G401 (cell line): ENCODE measurements at regions not wholly inside any gene's neighbourhood (a gene's known extent, or its start where the extent isn't known, plus 50 kb on each side); places are given as distances from the start of the nearest gene placed in this dataset.
"Not testable (repeated sequence)": the region's sequence is repeated elsewhere in the genome, so short reads cannot be mapped to it uniquely, and the experiment has no call there.

Experiments
- DNase-seq: peaks from one replicate; pipeline ENCODE4 v3.0.0-alpha.2; 2015; ENCODE audit warnings: low spot score
- in situ Hi-C: cut with HindIII; loops from 2 replicates; pipeline ENCODE4 v1.10.0; 2016; ENCODE audit warnings: low sequenced_read_pairs, mixed read lengths

DNA sequence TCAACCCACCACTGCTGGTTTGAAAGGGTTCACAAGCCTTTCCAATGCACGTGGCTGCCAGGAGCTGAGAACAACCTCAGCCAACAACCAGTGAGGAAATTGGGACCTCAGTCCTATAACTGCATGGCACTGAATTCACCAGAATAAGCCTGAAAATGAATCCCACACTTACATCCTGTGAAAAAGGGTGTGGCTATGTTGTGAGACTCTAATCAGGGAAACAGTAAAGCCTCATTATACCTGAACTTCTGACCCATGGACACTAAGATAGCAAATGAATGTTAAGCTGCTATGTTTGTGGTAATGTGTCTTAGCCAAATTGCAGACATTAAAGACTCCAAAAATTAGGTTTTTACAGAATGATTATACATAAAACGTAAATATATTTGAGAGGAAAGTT, 515.8 kb downstream of the IRS1 start:
- in situ Hi-C loops: no loop called here

GRCh38 chr2:226282151-226282550, 517.5 kb downstream of the IRS1 start:
- in situ Hi-C loops: no loop called here

More for the DNA sequence above, 515.8 kb downstream of the IRS1 start:
- DNase-seq: no peak

GRCh38 chr2:226280136-226280535, 519.5 kb downstream of the IRS1 start:
- in situ Hi-C loops, DNase-seq: not testable (repeated sequence)

More at GRCh38 chr2:226282151-226282550, 517.5 kb downstream of the IRS1 start:
- DNase-seq: no peak

DNA sequence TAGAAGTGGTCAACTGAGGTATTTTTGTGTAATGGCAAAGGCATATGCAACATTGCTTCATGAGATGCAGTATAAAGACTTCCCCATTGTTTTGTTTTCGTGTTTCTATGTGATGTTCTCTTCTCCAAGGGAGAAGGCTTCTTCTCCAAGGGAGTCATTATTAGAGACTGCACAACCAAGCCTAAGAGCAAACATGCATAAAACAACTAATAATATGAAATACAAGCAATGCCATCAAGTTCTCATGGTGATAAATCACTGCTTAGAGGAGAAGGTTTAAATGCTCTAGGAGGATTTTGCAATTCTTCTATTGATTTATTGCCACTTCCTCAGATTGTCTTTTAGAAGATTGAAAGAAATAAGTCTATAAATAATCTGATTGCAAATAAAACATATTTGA, 524.4 kb downstream of the IRS1 start:
- in situ Hi-C loops: no loop called here
- DNase-seq: no peak

DNA sequence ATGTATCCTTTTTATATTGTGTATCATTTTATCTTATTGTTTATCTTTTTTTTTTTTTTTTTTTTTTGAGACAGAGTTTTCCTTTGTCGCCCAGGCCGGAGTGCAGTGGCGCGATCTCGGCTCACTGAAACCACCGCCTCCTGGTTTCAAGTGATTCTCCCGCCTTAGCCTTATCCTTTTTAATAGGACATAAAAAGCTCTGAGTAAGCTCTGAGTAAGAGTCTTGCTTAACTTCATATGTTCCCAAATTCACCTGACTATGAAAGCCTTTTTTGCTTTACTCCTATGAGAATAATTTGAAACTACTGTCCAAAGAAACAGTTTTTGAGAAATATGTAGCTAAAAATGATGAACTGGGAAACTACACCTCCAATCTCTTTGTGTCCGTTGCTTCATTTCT, 525.5 kb downstream of the IRS1 start:
- in situ Hi-C loops: no loop called here
- DNase-seq: no peak

- in situ Hi-C loops: no loop called here
- DNase-seq: no peak
Measured at GRCh38 chr2:226273440-226273839, 526.2 kb downstream of the IRS1 start.

- in situ Hi-C loops: no loop called here
- no peak for DNase-seq
Measured at GRCh38 chr2:226272435-226272834, 527.2 kb downstream of the IRS1 start.

DNA sequence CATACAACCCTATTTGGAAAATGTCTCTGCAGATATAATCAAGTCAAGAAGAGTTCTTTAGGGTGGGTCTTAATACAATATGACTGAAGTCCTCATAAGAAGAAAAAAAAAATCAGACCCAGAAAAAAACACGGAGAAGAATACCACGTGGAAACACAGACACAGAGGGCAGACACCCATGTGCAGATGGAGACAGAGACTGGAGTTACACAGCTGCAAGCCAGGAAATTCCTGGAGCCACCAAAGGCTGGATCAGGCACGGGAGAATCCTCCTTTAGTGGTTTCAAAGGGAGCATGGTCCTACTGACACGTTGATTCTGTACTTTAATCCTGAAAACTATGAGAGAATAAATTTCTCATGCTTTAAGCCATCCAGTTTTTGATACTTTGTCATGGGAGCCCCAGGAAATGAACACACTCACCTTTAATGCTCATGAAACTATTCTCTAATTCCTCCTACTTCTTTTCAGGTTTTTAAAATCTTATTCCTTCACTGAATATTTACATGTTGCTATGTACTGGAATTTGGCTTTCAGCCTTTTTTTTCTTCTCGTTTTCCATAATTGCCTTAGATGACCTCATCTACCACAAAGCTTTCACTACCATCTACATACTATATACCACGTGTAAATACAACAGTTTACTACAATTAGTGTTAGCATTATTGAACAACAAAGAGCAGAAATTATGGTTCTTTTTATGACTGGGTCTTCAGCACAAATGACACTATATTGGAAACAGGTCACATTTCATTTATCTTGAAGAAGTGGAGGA, 529.1 kb downstream of the IRS1 start:
- DNase-seq: no peak
- in situ Hi-C loops: no loop called here

DNA sequence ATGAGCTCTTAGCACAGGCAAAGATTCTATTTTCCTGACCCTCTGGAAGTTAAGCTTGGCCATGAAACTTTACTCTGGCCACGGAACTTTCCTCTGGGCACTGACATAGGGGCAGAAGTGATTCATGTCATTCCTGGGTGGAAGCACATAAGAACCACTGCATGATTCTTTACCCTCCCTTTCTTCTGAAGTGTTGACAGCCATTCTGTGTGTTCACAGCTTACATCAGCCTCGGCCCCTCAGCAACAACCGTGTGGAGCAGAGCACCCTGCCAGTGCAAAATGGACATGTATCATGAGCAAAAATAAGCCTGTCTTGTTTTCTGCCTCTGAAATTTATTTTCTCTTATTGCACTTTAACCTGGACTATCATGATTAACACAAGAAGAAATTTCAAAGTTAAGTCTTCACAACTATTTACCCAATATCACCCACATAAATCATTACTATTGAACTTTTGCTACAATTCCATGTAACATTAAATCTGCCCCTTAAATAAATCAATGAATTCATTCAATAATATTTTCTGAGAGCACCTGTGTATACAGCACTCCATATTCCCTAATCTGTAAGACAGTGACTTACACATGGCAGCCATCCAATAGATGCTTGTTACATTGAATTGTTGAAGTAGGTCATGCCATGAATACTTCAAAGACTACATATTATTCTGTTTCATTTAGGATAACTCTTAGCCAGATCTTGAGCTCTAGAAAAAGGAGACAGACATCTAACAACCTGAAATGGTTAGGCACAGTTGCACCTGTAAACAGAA, 531.9 kb downstream of the IRS1 start:
- DNase-seq: no peak
- in situ Hi-C loops: no loop called here

DNA sequence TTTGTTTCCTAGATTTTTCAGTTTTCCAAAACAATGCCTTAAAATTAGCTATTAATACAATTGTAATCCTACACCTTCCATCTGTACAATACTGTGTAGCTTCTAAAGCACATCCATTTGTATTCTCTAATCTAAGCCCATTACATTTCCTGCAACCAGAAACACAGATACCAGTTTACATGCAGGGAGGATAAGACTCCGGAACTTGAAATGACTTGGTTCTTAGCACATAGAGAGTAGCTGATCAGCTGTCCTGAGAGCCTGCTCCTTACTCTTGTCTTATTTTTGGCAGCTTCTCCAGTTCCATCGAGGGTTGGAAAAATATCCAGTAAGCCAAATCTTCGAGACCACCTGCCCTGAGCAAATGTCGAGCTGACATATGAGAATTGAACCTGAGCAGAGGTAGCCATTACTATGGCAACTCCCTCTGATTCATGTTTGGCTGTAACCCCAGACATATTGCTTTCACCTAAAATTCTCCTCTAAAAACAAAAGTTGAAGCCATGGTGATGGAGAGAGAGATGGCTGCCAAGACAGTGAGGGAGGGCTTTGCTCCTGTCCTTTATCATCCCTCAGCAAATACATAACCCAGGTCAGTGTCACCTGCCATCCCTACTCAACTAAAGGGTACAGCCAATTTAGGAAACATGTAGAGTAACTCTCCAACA, 542.8 kb downstream of the IRS1 start:
- DNase-seq: no peak
- in situ Hi-C loops: no loop called here

- in situ Hi-C loops: no loop called here
Measured at GRCh38 chr2:226256237-226256636, 543.4 kb downstream of the IRS1 start.

GRCh38 chr2:226251661-226252060, 548.0 kb downstream of the IRS1 start:
- no peak for DNase-seq
- in situ Hi-C loops: no loop called here

More at GRCh38 chr2:226256237-226256636, 543.4 kb downstream of the IRS1 start:
- no peak for DNase-seq

DNA sequence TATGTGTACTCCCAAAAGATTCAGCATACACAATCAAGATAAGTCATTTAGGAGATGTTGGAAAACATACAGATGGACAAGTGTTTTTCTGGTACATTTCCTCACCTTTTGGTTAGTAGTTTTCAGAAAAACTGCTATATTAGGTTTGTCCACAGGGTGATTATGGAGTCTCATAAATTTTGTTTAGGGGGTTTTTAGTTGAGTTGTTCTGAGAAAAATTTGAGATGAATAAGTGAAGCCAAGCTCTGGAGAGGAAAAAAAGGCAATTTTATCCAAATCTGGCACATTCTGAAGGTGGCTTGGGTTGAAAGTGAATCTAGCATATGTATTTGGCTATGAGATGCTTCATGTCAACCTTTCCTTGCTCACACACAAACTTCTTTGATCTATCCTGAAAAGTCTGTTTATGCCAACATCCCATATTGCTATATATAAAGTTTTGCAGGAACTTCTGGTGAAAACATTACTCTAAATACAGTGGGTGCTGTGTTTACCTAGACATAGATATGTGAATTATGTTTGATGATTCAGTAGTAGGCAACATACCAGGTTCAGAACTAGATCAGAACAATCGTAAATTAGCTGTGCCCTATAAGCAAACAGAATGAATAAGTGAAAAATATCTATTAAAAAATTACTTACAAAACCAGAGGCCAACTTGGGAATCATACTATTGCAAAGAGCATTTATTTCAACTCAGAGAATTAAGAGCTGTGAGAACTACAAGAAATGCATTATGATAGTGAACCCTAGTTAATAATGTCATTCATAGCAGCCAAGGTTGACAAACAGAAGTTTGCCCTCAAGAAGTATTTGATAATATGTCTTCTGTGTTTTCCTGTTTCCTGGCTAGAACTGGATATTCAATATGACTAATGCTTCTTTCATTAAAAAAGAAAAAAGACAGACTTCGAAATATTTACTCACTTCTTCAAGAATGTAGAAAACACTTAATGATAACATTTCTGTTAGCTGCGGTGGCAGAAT, 552.0 kb downstream of the IRS1 start:
- in situ Hi-C loops: no loop called here
- DNase-seq: no peak

- in situ Hi-C loops: no loop called here
- no peak for DNase-seq
Measured at GRCh38 chr2:226234187-226234586, 565.4 kb downstream of the IRS1 start.

GRCh38 chr2:226233388-226233787, 566.2 kb downstream of the IRS1 start:
- DNase-seq: no peak
- in situ Hi-C loops: no loop called here

DNA sequence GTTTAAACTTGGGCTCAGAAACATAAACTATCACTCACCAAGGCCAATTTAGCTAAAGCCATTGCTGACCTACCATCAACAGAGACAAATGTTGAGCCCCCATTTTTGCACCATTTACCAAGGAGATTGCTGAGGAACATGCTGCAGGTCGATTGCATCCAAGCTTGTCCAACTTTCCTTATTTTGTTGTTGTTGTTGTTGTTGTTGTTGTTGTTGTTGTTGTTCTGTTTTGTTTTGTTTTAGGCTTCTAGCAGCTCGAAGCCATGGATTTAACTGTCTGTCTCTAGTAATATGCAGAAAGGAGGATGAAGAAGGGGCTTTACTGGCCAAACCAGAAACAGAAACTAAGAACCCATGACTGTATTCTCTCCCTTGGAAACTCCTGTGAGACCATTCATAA, 571.5 kb downstream of the IRS1 start:
- no peak for DNase-seq
- in situ Hi-C loops: no loop called here

DNA sequence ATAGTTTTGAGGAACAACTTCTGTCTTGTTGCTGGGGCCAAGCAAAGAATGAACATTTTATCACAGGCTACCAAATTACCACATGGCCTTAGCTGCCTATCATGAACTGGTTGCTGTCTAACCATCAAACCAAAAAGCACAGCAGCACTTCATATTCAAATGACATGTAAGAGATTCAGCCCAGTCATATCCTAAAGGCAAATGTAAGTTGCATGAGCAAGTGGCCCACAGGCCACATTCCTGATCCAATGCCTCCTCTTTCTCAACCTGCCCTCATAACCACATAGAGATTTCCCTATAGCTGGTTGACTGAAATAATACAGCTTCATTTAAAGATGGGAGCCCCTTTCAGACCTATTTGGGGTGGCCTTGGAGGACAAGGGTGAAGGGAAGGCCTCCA, 572.3 kb downstream of the IRS1 start:
- in situ Hi-C loops: no loop called here

DNA sequence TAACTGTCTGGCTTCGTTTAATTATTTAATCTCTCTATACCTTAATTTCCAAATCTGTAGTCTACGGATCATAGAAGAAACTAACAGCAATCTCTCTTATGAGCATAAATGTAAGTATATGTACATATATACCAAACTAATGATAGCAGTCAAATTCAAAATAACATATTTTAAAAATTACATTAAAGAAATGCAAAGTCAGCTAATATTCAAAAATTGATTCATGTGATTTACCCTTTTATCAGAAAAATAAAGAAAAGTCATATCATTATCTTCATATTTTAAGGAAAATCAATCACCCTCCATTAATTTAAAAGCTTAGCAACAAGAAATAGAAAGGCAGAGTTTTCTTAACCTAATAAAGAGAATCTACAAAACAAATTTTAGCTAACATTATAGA, 575.9 kb downstream of the IRS1 start:
- in situ Hi-C loops: no loop called here
- no peak for DNase-seq

More for the DNA sequence above, 572.3 kb downstream of the IRS1 start:
- no peak for DNase-seq

- in situ Hi-C loops: no loop called here
- no peak for DNase-seq
Measured at GRCh38 chr2:226220511-226220910, 579.1 kb downstream of the IRS1 start.
